CD8-positive, alpha-beta memory T cell (primary cell): ENCODE measurements at regions not wholly inside any gene's neighbourhood (a gene's known extent, or its start where the extent isn't known, plus 50 kb on each side); places are given as distances from the start of the nearest gene placed in this dataset.
"Not testable (repeated sequence)": the region's sequence is repeated elsewhere in the genome, so short reads cannot be mapped to it uniquely, and the experiment has no call there.

Experiments
- CTCF ChIA-PET: fragments of 350-600 bp; sonication (Branson Sonifier 250); formaldehyde crosslinking; loops from one replicate; lab custom pipeline; 2021; ENCODE audit warnings: antibody characterized with exemption; lab: Charles Lee
- POLR2A ChIA-PET: fragments of 350-600 bp; sonication (Branson Sonifier 250); formaldehyde crosslinking; loops from one replicate; lab custom pipeline; 2021; ENCODE audit warnings: antibody characterized with exemption; lab: Charles Lee
- DNase-seq, 5 donors: peaks; one replicate each; pipeline versions ENCODE4 v3.0.0 to v3.0.0-alpha.2; 2020 to 2022; ENCODE audit warnings: mixed read lengths in 1 of 5
- H3K27ac ChIP-seq: one replicate; pipeline ENCODE4 v1.7.0; 2013; ENCODE audit warnings: low read depth, mild to moderate bottlenecking, low read length, moderate library complexity
- H3K27me3 ChIP-seq: 2 replicates; pipeline ENCODE4 v1.7.0; 2013; ENCODE audit warnings: low read length, mild to moderate bottlenecking; ENCODE audit not compliant: insufficient read depth, poor library complexity, severe bottlenecking
- H3K36me3 ChIP-seq: 2 replicates; pipeline ENCODE4 v1.7.0; 2013; ENCODE audit warnings: mild to moderate bottlenecking, low read length, moderate library complexity; ENCODE audit not compliant: insufficient read depth
- H3K4me1 ChIP-seq: 2 replicates; pipeline ENCODE4 v1.7.0; 2013; ENCODE audit warnings: mild to moderate bottlenecking, low read length, moderate library complexity; ENCODE audit not compliant: insufficient read depth
- H3K4me3 ChIP-seq: 2 replicates; pipeline ENCODE4 v1.7.0; 2013; ENCODE audit warnings: mild to moderate bottlenecking, low read length
- H3K9me3 ChIP-seq: 2 replicates; pipeline ENCODE4 v1.7.0; 2013; ENCODE audit warnings: mild to moderate bottlenecking, low read length
- H3K27ac Mint-ChIP-seq, 8 donors: one replicate each; pipeline ENCODE4 v1.8.0; 2020 to 2021; ENCODE audit warnings: mixed read lengths in 8 of 8, mild to moderate bottlenecking in 6 of 8, inconsistent platforms in 3 of 8, moderate library complexity in 3 of 8
- H3K27me3 Mint-ChIP-seq, 2 donors: one replicate each; pipeline ENCODE4 v1.8.0; 2020 to 2021; ENCODE audit warnings: mixed read lengths in 2 of 2, mild to moderate bottlenecking in 1 of 2, moderate library complexity in 1 of 2
- H3K36me3 Mint-ChIP-seq, 3 donors: one replicate each; pipeline ENCODE4 v1.8.0; 2020 to 2021; ENCODE audit warnings: mixed read lengths in 3 of 3, inconsistent platforms in 1 of 3, mild to moderate bottlenecking in 1 of 3
- H3K4me1 Mint-ChIP-seq, 3 donors: one replicate each; pipeline ENCODE4 v1.8.0; 2020 to 2021; ENCODE audit warnings: mixed read lengths in 3 of 3, inconsistent platforms in 1 of 3, mild to moderate bottlenecking in 1 of 3
- H3K4me3 Mint-ChIP-seq, 7 donors: one replicate each; pipeline ENCODE4 v1.8.0; 2020 to 2021; ENCODE audit warnings: mixed read lengths in 7 of 7, mild to moderate bottlenecking in 6 of 7, moderate library complexity in 4 of 7, inconsistent platforms in 2 of 7
- H3K9me3 Mint-ChIP-seq, 5 donors: one replicate each; pipeline ENCODE4 v1.8.0; 2020 to 2022; ENCODE audit warnings: mixed read lengths in 5 of 5, mild to moderate bottlenecking in 3 of 5, moderate library complexity in 2 of 5, inconsistent platforms in 1 of 5

DNA sequence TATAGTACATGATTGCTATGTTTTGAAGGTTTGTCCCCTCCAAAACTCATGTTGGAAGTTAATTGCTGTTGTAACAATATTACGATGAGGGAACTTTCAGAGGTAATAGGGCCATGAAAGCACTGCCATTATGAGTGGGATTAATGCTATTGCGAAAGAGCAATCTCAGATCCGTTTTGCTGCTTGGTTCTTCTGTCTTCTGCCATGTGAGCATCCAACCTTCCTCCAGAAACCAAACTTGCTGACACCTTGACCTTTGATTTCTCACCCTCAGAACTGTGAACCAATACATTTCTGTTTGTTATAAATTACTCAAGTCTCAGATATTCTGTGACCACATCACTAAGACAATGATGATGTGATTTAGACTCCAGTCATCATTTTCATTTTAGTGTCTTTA is 2590.9 kb downstream of the PCDH9 start:
- H3K27ac ChIP-seq: no peak overlapping the region
- H3K4me3 ChIP-seq: no peak overlapping the region
- no peaks in the 10 kb centered on the region for H3K4me1 ChIP-seq
- H3K9me3 ChIP-seq: no peaks in the 10 kb centered on the region
- no peak for DNase-seq
- ChIA-PET POLR2A (no interaction called here), CTCF (no interaction called here)
- no peaks in the 10 kb centered on the region for H3K27me3 Mint-ChIP-seq
- H3K36me3 Mint-ChIP-seq: no peaks in the 10 kb centered on the region
- H3K9me3 Mint-ChIP-seq: peaks cover 5 to 38% (median 7%) of the 10 kb centered on the region in 5 donors
- H3K4me1 Mint-ChIP-seq: no peaks in the 10 kb centered on the region
- H3K27ac Mint-ChIP-seq: no peak overlapping the region
- H3K27me3 ChIP-seq: no peaks in the 10 kb centered on the region
- H3K4me3 Mint-ChIP-seq: no peak overlapping the region
- H3K36me3 ChIP-seq: no peaks in the 10 kb centered on the region

DNA sequence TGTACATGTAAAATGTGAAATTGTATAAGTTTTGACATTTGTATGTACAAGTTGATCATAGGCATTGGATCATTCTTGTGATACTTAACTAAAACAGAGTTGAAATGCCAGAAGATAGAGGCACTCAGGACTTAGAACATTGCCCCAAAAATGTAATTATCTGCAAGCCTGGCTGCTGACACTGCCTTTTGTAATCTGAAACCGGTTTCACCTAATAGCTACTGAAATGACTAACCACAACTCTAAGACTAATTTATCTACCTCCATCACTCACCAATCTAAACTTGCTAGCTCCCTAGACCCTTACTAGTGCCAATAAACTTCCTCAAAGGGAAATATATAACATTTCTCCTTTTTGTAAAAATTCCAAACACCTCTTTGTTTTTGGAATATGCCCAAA is 2596.2 kb downstream of the PCDH9 start:
- CTCF ChIA-PET: no interaction called here
- Mint-ChIP-seq H3K4me3 (no peak overlapping the region), H3K4me1 (no peaks in the 10 kb centered on the region), H3K27me3 (no peaks in the 10 kb centered on the region), H3K9me3 (peaks cover 4 to 28% (median 10%) of the 10 kb centered on the region in 5 donors), H3K27ac (no peak overlapping the region), H3K36me3 (no peaks in the 10 kb centered on the region)
- Histone ChIP-seq H3K36me3 (no peaks in the 10 kb centered on the region), H3K4me3 (no peak overlapping the region), H3K27me3 (no peaks in the 10 kb centered on the region), H3K9me3 (no peaks in the 10 kb centered on the region), H3K4me1 (no peaks in the 10 kb centered on the region), H3K27ac (no peak overlapping the region)
- DNase-seq: no peak
- POLR2A ChIA-PET: no interaction called here

DNA sequence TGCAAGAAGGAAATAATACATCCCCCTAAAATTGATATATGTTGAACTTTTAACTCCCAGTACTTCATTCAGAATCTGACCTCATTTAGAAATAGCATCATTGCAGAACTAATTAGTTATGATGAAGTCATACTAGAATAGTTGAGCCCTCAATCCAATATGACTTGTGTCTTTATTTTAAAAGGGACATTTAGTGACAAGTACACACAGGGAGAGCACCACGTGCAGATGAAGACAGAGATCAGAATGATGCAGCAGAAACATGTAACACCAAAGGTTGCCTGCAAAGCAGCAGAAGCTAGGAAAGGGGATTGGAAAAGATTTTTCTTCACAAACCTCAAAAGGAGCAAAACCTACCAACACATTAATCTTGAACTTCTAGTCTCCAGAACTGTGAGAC is 2602.5 kb downstream of the PCDH9 start:
- Histone ChIP-seq H3K9me3 (no peaks in the 10 kb centered on the region), H3K27ac (no peak overlapping the region), H3K27me3 (no peaks in the 10 kb centered on the region), H3K4me3 (no peak overlapping the region), H3K36me3 (no peaks in the 10 kb centered on the region), H3K4me1 (no peaks in the 10 kb centered on the region)
- ChIA-PET CTCF (no interaction called here), POLR2A (no interaction called here)
- H3K27me3 Mint-ChIP-seq: no peaks in the 10 kb centered on the region
- DNase-seq: no peak
- no peak overlapping the region for H3K4me3 Mint-ChIP-seq
- no peaks in the 10 kb centered on the region for H3K36me3 Mint-ChIP-seq
- no peaks in the 10 kb centered on the region for H3K4me1 Mint-ChIP-seq
- no peak overlapping the region for H3K27ac Mint-ChIP-seq
- H3K9me3 Mint-ChIP-seq: peaks cover 6 to 29% (median 8%) of the 10 kb centered on the region in 5 donors

DNA sequence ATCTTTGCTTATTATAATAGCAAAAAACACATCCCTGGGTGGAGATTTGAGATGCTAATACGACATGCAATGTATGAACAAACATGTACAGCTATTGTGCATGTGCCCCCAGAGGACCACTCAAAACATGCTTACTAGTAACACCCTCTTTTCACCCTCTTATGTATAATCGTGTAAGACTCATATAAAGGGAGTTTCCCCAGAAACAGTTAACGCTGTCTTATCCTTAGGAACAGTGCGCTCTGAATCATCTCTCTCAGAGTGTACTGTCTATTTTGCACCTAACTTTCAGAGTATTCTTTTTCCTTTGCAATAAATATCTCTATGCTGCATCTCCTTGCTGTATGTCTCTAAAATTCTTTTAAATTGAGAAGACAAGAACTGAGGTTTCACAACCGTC is 2604.0 kb downstream of the PCDH9 start:
- Mint-ChIP-seq H3K4me1 (no peaks in the 10 kb centered on the region), H3K27me3 (no peaks in the 10 kb centered on the region), H3K36me3 (no peaks in the 10 kb centered on the region), H3K27ac (no peak overlapping the region), H3K4me3 (no peak overlapping the region), H3K9me3 (peaks cover 6 to 29% (median 8%) of the 10 kb centered on the region in 5 donors)
- POLR2A ChIA-PET: no interaction called here
- H3K9me3 ChIP-seq: no peaks in the 10 kb centered on the region
- no peak overlapping the region for H3K27ac ChIP-seq
- DNase-seq: no peak
- H3K36me3 ChIP-seq: no peaks in the 10 kb centered on the region
- H3K4me1 ChIP-seq: no peaks in the 10 kb centered on the region
- no peak overlapping the region for H3K4me3 ChIP-seq
- no peaks in the 10 kb centered on the region for H3K27me3 ChIP-seq
- CTCF ChIA-PET: no interaction called here

DNA sequence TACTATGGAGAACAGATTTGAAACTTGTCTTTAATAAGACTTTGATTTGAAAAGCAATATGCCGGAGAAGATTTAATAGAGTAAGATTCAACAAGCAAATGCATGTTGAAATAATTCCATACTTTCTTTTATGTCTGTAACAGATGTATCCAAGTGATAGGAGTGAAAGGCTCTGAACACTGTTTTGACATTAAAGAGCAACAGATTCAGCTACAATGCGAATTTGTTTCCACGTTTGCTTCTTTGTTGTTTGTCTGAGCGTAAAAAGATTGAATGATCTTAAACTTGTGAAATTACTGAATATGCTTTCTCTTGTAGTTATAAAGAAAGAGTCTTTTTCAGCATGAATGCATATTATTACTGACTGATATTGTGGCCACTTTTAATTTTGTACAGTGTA is 2612.9 kb downstream of the PCDH9 start:
- H3K27ac Mint-ChIP-seq: no peak overlapping the region
- H3K4me1 ChIP-seq: no peaks in the 10 kb centered on the region
- no peaks in the 10 kb centered on the region for H3K27me3 Mint-ChIP-seq
- no peaks in the 10 kb centered on the region for H3K9me3 ChIP-seq
- ChIA-PET CTCF (no interaction called here), POLR2A (no interaction called here)
- peaks cover 2 to 12% (median 6%) of the 10 kb centered on the region in 5 donors for H3K9me3 Mint-ChIP-seq
- no peak overlapping the region for H3K4me3 Mint-ChIP-seq
- no peaks in the 10 kb centered on the region for H3K27me3 ChIP-seq
- no peak overlapping the region for H3K4me3 ChIP-seq
- no peak for DNase-seq
- no peaks in the 10 kb centered on the region for H3K36me3 Mint-ChIP-seq
- H3K36me3 ChIP-seq: no peaks in the 10 kb centered on the region
- no peaks in the 10 kb centered on the region for H3K4me1 Mint-ChIP-seq
- H3K27ac ChIP-seq: no peak overlapping the region

DNA sequence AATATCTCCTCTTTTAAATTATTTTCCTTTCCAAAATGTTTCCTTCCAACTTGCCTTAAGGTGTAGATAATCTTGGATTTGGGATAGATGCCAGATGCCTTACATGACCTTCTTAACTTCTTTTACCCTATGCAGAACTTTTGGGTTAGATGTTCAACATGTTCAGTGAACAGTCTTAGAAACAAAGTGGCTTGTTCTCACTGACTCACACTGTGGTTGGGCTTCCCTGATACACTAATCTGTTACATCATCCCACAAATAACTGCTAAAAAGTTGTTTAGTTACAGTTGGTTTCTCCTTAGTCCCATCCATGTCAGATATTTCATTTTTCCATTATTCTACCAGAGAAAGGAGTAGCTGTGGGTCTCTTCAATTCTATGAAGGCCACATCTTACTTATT is 2638.2 kb downstream of the PCDH9 start:
- Histone ChIP-seq H3K9me3 (no peaks in the 10 kb centered on the region), H3K27ac (no peak overlapping the region), H3K4me3 (no peak overlapping the region), H3K36me3 (no peaks in the 10 kb centered on the region), H3K4me1 (no peaks in the 10 kb centered on the region), H3K27me3 (no peaks in the 10 kb centered on the region)
- no peak overlapping the region for H3K27ac Mint-ChIP-seq
- H3K4me3 Mint-ChIP-seq: no peak overlapping the region
- H3K36me3 Mint-ChIP-seq: no peaks in the 10 kb centered on the region
- no peak for DNase-seq
- no peaks in the 10 kb centered on the region for H3K27me3 Mint-ChIP-seq
- peaks cover 4 to 44% (median 22%) of the 10 kb centered on the region in 5 donors for H3K9me3 Mint-ChIP-seq
- H3K4me1 Mint-ChIP-seq: no peaks in the 10 kb centered on the region
- ChIA-PET POLR2A (no interaction called here), CTCF (no interaction called here)

DNA sequence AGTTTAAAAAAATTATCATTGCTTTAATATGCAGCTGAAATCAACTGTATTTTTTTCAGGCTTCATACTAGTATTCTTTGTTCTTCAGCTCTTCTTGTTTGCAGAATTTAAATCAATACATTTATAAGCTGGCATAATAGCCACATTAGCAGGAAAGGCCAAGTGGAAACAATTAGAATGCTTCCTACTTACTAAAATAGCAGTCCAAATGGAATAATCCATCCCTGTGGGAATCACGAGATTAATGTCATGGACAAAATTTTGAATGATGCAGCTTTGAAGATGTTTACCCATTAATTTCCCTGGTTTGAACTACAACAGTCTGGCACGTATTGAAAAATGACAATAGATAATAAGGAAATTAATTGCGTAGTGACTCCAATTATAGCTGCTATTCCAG is 2650.8 kb downstream of the PCDH9 start:
- Histone ChIP-seq H3K4me1 (no peaks in the 10 kb centered on the region), H3K27me3 (no peaks in the 10 kb centered on the region), H3K27ac (no peak overlapping the region), H3K9me3 (peaks cover 5% of the 10 kb centered on the region), H3K36me3 (no peaks in the 10 kb centered on the region), H3K4me3 (no peak overlapping the region)
- Mint-ChIP-seq H3K9me3 (peaks cover 0 to 17% (median 8%) of the 10 kb centered on the region in 5 donors), H3K27me3 (no peaks in the 10 kb centered on the region), H3K4me3 (no peak overlapping the region), H3K4me1 (no peaks in the 10 kb centered on the region), H3K36me3 (no peaks in the 10 kb centered on the region), H3K27ac (no peak overlapping the region)
- POLR2A ChIA-PET: no interaction called here
- CTCF ChIA-PET: no interaction called here
- DNase-seq: no peak

DNA sequence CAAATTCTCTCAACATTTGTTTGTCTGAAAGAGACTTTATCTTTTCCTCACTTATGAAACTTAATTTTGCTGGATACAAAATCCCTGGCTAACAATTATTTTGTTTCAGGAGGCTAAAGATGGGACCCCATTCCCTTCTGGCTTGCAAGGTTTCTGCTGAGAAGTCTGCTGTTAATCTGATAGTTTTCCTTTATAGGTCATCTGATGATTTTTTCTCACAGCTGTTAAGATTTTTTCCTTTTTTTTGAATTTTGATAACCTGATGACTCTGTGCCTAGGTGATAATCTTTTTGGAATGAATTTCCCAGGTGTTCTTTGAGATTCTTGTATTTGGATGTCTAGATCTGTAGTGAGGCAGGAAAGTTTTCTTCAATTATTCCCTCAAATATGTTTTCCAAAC is 2661.4 kb downstream of the PCDH9 start:
- Mint-ChIP-seq H3K27ac (no peak overlapping the region), H3K27me3 (peaks cover 0 to 2% of the 10 kb centered on the region in 2 donors), H3K36me3 (peaks cover 0 to 2% (median 0%) of the 10 kb centered on the region in 3 donors), H3K9me3 (peaks cover 18 to 36% (median 29%) of the 10 kb centered on the region in 5 donors), H3K4me1 (no peaks in the 10 kb centered on the region), H3K4me3 (no peak overlapping the region)
- no peaks in the 10 kb centered on the region for H3K9me3 ChIP-seq
- H3K4me3 ChIP-seq: no peak overlapping the region
- CTCF ChIA-PET: no interaction called here
- H3K4me1 ChIP-seq: no peaks in the 10 kb centered on the region
- no peak for DNase-seq
- no peaks in the 10 kb centered on the region for H3K36me3 ChIP-seq
- H3K27ac ChIP-seq: no peak overlapping the region
- POLR2A ChIA-PET: no interaction called here
- no peaks in the 10 kb centered on the region for H3K27me3 ChIP-seq

DNA sequence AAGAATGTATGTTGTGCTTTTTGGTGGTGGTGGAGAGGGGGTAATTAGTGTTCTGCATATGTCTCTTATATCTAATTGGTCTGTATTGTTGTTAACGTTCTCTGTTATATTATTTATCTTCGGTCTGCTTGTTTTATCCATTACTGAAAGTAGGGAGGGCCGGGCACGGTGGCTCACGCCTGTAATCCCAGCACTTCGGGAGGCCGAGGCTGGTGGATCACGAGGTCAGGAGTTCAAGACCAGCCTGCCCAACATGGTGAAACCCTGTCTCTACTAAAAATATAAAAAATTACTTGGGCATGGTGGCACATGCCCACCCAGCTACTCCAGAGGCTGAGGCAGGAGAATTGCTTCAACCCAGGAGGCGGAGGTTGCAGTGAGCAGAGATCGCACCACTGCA is 2672.1 kb downstream of the PCDH9 start:
- H3K4me1 Mint-ChIP-seq, H3K36me3 Mint-ChIP-seq: not testable (repeated sequence)

More for the DNA sequence above, 2672.1 kb downstream of the PCDH9 start:
- H3K27me3 Mint-ChIP-seq, H3K27me3 ChIP-seq, H3K4me3 ChIP-seq, CTCF ChIA-PET, H3K27ac Mint-ChIP-seq, DNase-seq, POLR2A ChIA-PET, H3K4me3 Mint-ChIP-seq, H3K36me3 ChIP-seq, H3K27ac ChIP-seq, H3K4me1 ChIP-seq, H3K9me3 ChIP-seq: not testable (repeated sequence)
- peaks cover 6 to 17% (median 8%) of the 10 kb centered on the region in 5 donors for H3K9me3 Mint-ChIP-seq
